ENCODE measurements at regions not wholly inside any gene's neighbourhood (a gene's known extent, or its start where the extent isn't known, plus 50 kb on each side); places are given as distances from the start of the nearest gene placed in this dataset.

DNA sequence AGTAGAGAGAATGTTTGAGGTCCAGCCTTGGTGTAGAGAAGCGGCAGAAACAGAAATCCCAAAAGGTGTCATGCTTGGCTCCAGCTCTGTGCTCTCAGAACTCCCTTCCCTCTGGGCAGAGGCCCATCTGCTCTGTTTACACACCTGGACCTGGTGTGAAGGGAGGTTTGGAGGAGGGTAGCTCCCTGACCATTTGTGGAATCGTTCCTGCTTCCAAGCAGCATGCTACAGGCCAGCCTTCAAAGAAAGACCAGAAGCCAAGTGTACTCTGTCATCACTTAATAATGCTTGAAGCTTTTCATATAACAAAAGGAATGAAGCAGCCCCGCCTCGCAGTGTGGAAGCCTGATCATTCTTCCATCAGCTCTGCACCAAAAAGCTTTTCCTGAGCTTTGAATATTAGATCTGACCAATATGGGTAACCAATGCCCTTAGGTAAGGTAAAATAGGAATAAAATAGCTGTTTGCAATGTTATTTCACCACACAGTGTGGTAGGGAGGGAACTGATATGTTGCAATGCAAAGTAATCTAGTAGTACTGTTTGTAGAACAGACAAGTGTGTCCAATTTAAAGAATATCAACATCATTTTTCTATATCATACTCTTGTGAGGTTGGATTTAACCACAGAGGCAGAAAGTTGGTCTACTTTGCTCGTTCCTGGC, 63.3 kb downstream of the ZIC5 start:
- peak; percentile 74 to 87 (median 84) for DNase-seq
- peak; percentile 94 for ATAC-seq

DNA sequence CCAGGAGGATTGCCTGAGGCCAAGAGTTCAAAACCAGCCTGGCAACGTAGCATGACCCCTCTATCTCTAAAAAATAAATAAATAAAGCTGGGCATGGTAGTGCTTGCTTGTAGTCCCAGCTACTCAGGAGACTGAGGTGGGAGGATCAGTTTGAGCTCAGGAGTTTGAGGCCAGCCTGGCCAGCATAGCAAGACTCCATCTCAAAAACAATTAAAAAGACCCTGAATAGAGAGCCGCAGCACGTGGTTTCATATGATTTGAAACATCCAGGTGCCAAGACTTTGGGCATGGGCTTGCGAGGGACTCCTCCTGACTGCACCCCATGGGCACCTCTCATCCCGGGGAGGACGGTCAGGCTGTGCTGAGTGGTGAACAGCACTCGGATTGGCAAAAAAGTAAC, 63.9 kb downstream of the ZIC5 start:
- DNase-seq (no peak), ATAC-seq (peak; percentile 4)
- TF ChIP-seq, protein P1, sequence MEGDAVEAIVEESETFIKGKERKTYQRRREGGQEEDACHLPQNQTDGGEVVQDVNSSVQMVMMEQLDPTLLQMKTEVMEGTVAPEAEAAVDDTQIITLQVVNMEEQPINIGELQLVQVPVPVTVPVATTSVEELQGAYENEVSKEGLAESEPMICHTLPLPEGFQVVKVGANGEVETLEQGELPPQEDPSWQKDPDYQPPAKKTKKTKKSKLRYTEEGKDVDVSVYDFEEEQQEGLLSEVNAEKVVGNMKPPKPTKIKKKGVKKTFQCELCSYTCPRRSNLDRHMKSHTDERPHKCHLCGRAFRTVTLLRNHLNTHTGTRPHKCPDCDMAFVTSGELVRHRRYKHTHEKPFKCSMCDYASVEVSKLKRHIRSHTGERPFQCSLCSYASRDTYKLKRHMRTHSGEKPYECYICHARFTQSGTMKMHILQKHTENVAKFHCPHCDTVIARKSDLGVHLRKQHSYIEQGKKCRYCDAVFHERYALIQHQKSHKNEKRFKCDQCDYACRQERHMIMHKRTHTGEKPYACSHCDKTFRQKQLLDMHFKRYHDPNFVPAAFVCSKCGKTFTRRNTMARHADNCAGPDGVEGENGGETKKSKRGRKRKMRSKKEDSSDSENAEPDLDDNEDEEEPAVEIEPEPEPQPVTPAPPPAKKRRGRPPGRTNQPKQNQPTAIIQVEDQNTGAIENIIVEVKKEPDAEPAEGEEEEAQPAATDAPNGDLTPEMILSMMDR (IDR thresholded peaks at IDR 0.05): no peak
- no peak for TF ChIP-seq POLR2A (IDR thresholded peaks at IDR 0.05)
- Histone ChIP-seq H3K4me1 (peaks cover 30% of the 10 kb centered on the region), H3K36me3 (replicated peaks in 1 of 2; ENCODE audit: insufficient read depth in 1 of 2, low read depth in 2 of 2) (no peaks in the 10 kb centered on the region), H3K9me3 (no peaks in the 10 kb centered on the region), H3K4me3 (no peak overlapping the region), H3K27ac (peak overlapping the region in 3 of 4 donors; percentile 45 to 77 (median 58)), H3K27me3 (no peaks in the 10 kb centered on the region)
- 61 to 69% methylated on average over 7 of the region's 7 CpGs for WGBS, 2 donors
- intact Hi-C loops (cut with DNase I): no loop called here

More for the DNA sequence above, 63.3 kb downstream of the ZIC5 start:
- no peaks in the 10 kb centered on the region for H3K36me3 ChIP-seq (replicated peaks in 1 of 2; ENCODE audit: insufficient read depth in 1 of 2, low read depth in 2 of 2)
- H3K4me1 ChIP-seq: peaks cover 30% of the 10 kb centered on the region
- peak overlapping the region; percentile 45 to 77 (median 62) for H3K27ac ChIP-seq
- no peaks in the 10 kb centered on the region for H3K27me3 ChIP-seq
- WGBS, 2 donors: 49 to 50% methylated on average over 5 of the region's 5 CpGs
- TF ChIP-seq, protein P1 (IDR thresholded peaks at IDR 0.05): no peak
- TF ChIP-seq POLR2A (IDR thresholded peaks at IDR 0.05): no peak
- intact Hi-C loops (cut with DNase I): no loop called here
- H3K9me3 ChIP-seq: no peaks in the 10 kb centered on the region
- no peak overlapping the region for H3K4me3 ChIP-seq

DNA sequence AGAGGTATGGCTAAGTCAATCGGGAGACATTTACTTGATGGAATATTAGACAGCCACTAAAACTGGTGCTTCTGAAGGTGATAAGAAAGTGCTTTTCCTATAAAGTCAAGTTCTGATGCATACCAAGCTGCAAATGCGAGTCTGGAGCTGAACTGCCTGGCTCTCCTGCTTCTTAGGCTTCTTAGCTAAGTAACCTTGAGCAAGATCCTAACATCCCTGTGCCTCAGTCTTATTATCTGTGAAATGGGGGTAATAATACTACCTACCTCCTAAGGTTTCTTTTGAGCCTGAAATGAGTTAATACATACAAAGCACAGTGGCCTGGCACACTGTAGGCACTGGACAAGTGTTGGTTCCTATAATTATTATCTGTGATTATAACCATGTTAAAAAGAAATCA, 64.5 kb downstream of the ZIC5 start:
- no peak for ATAC-seq
- H3K4me1 ChIP-seq: peaks cover 30% of the 10 kb centered on the region
- no peak overlapping the region for H3K4me3 ChIP-seq
- no peak overlapping the region for H3K27ac ChIP-seq
- TF ChIP-seq, protein P1 (IDR thresholded peaks at IDR 0.05): no peak
- no peak for TF ChIP-seq POLR2A (IDR thresholded peaks at IDR 0.05)
- intact Hi-C loops (cut with DNase I): no loop called here
- 93 to 95% methylated on average over 2 of the region's 2 CpGs for WGBS, 2 donors
- no peaks in the 10 kb centered on the region for H3K9me3 ChIP-seq
- no peaks in the 10 kb centered on the region for H3K27me3 ChIP-seq
- no peak for DNase-seq
- no peaks in the 10 kb centered on the region for H3K36me3 ChIP-seq (replicated peaks in 1 of 2; ENCODE audit: insufficient read depth in 1 of 2, low read depth in 2 of 2)

DNA sequence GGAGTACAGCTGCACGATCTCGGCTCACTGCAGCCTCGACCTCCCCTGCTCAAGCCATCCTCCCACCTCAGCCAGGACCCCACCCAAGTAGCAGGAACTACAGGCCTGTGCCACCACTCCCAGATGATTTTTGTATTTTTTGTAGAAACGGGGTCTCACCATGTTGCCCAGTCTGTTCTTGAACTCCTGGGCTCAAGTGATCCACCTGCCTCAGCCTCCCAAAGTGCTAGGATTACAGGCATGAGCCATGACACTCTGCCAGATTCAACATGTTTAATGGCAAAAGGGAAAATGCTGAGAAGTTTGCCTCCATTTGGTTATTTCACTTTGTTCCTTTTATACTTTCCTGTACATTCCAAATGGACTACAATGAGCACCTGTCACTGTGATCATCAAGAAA, 65.8 kb downstream of the ZIC5 start:
- DNase-seq (no peak), ATAC-seq (no peak)
- 94 to 97% methylated on average over 4 of the region's 4 CpGs for WGBS, 2 donors
- Histone ChIP-seq H3K4me3 (no peak overlapping the region), H3K9me3 (no peaks in the 10 kb centered on the region), H3K27me3 (no peaks in the 10 kb centered on the region), H3K4me1 (peaks cover 30% of the 10 kb centered on the region), H3K36me3 (replicated peaks in 1 of 2; ENCODE audit: insufficient read depth in 1 of 2, low read depth in 2 of 2) (no peaks in the 10 kb centered on the region), H3K27ac (no peak overlapping the region)
- intact Hi-C loops (cut with DNase I): no loop called here
- TF ChIP-seq POLR2A (IDR thresholded peaks at IDR 0.05): no peak
- TF ChIP-seq, protein P1 (IDR thresholded peaks at IDR 0.05): no peak

DNA sequence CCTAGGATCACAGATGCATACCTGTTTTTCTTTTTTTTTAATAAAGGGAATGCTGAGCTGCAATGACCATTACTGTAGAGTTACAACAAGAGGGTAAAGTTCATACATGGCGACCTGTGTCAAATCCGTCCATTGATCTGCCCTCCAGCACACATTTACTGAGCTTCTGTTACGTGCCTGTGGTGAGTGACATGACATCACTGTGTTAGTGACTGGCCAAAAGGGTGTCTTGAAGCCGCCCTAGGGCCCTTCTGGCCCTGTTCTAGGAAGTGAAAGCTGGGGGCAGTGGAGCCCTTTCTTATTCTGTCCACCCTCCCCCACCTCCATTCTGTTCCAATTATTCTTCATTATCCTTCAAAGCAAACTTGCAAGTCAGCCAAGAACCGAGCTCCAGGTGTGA, 66.3 kb downstream of the ZIC5 start:
- intact Hi-C loops (cut with DNase I): no loop called here
- peaks cover 28% of the 10 kb centered on the region for H3K4me1 ChIP-seq
- TF ChIP-seq, protein P1 (IDR thresholded peaks at IDR 0.05): no peak
- TF ChIP-seq POLR2A (IDR thresholded peaks at IDR 0.05): no peak
- no peaks in the 10 kb centered on the region for H3K9me3 ChIP-seq
- WGBS, 2 donors: 76 to 87% methylated on average over 5 of the region's 5 CpGs
- H3K27ac ChIP-seq: no peak overlapping the region
- H3K27me3 ChIP-seq: no peaks in the 10 kb centered on the region
- ATAC-seq (no peak), DNase-seq (no peak)
- no peak overlapping the region for H3K4me3 ChIP-seq
- H3K36me3 ChIP-seq (replicated peaks in 1 of 2; ENCODE audit: insufficient read depth in 1 of 2, low read depth in 2 of 2): no peaks in the 10 kb centered on the region
